ENCODE measurements at regions not wholly inside any gene's neighbourhood (a gene's known extent, or its start where the extent isn't known, plus 50 kb on each side); places are given as distances from the start of the nearest gene placed in this dataset.

GRCh38 chr5:82560561-82560960 is 282.4 kb upstream of the RPS23 start:
- no peak for TF ChIP-seq EP300 (IDR thresholded peaks at IDR 0.05)
- TF ChIP-seq CTCF (IDR thresholded peaks at IDR 0.05) = no peak
- TF ChIP-seq POLR2A (IDR thresholded peaks at IDR 0.05) = no peak

Measured in tibial nerve (tissue), 4 donors.